Uterus (tissue), 2 donors: ENCODE measurements at regions not wholly inside any gene's neighbourhood (a gene's known extent, or its start where the extent isn't known, plus 50 kb on each side); places are given as distances from the start of the nearest gene placed in this dataset.
"Not testable (repeated sequence)": the region's sequence is repeated elsewhere in the genome, so short reads cannot be mapped to it uniquely, and the experiment has no call there.

Experiments used
- CTCF ChIP-seq, 4 experiments: fragments of 200-600 bp in 2 of 4; fragments of 450-650 bp in 2 of 4; sonication (generic) in 2 of 4; IDR thresholded peaks; one replicate each; pipeline ENCODE4 v1.5.1; 2016 to 2019; ENCODE audit warnings: antibody characterized with exemption in 4 of 4, mild to moderate bottlenecking in 2 of 4, moderate library complexity in 1 of 4
- POLR2A ChIP-seq, 2 donors: fragments of 450-650 bp; IDR thresholded peaks; one replicate each; pipeline ENCODE4 v1.6.1; 2016; ENCODE audit warnings: antibody characterized with exemption in 2 of 2, mild to moderate bottlenecking in 1 of 2, moderate library complexity in 1 of 2

DNA sequence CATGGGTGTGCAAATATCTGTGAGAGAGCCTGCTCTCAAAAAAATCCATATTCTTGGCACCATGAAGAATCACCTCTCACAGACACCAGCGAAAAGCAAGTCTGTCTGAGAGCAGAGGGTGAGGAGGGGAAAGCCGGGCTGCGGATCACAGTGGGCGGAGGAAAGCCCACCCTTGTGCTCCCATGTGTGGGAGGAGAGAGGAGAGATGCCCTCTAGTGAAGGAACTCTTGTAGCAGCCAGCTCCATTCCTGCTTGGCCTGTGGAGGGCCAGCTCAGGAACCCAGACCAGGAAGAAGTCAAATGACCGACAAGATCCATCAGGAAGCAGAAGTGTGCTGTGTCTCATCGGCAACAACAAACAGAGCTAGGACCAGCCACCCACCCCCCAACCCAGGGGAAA is 321.7 kb upstream of the PLGLB1 start:
- TF ChIP-seq CTCF, POLR2A (IDR thresholded peaks at IDR 0.05): not testable (repeated sequence)
